ENCODE measurements at regions not wholly inside any gene's neighbourhood (a gene's known extent, or its start where the extent isn't known, plus 50 kb on each side); places are given as distances from the start of the nearest gene placed in this dataset.

- Histone ChIP-seq H2AFZ (ENCODE audit: low read length) (no peak overlapping the region), H4K20me1 (ENCODE audit: control insufficient read depth, insufficient read depth, insufficient read length) (no peaks in the 10 kb centered on the region), H4K8ac (replicated peaks; ENCODE audit: insufficient read length, low read depth, low read length) (no peak overlapping the region), H3K4ac (ENCODE audit: low read depth, low read length) (no peak overlapping the region), H2BK12ac (ENCODE audit: insufficient read length, low read depth, low read length) (no peak overlapping the region), H3K79me1 (ENCODE audit: insufficient read depth, low read depth, low read length, poor library complexity, severe bottlenecking) (no peaks in the 10 kb centered on the region), H3K27ac (ENCODE audit: insufficient read length, low read depth, low read length) (no peak overlapping the region), H3K9me3 (ENCODE audit: control insufficient read depth, low read depth, low read length) (no peaks in the 10 kb centered on the region), H3K23me2 (ENCODE audit: insufficient read length, low read depth, low read length, poor library complexity, severe bottlenecking) (no peaks in the 10 kb centered on the region), H3K9ac (ENCODE audit: extremely low read depth, insufficient read length, low read length) (no peak overlapping the region), H3K23ac (ENCODE audit: insufficient read length, low read depth, low read length) (no peak overlapping the region), H3K27me3 (ENCODE audit: insufficient read depth, low read length) (no peaks in the 10 kb centered on the region), H2AK5ac (ENCODE audit: insufficient read length, low read length) (no peak overlapping the region), H2BK15ac (ENCODE audit: low read depth, low read length) (no peak overlapping the region), H3K4me1 (ENCODE audit: insufficient read depth, low read length) (no peaks in the 10 kb centered on the region; the same call in 1 of the 2 replicates), H2BK120ac (ENCODE audit: low read depth, low read length, poor library complexity, severe bottlenecking) (no peak overlapping the region), H3T11ph (ENCODE audit: low read length) (no peak overlapping the region), H4K5ac (ENCODE audit: insufficient read length, low read depth, low read length) (no peak overlapping the region), H4K91ac (ENCODE audit: insufficient read length, low read depth, low read length) (no peak overlapping the region), H2BK5ac (ENCODE audit: insufficient read length, low read length) (no peak overlapping the region), H3K79me2 (ENCODE audit: insufficient read depth, low read length) (no peaks in the 10 kb centered on the region), H3K14ac (ENCODE audit: insufficient read depth, low read length) (no peak overlapping the region), H2BK20ac (ENCODE audit: low read depth, low read length, poor library complexity, severe bottlenecking) (no peak overlapping the region), H3K56ac (ENCODE audit: insufficient read length, low read depth, low read length) (no peak overlapping the region), H3K18ac (ENCODE audit: insufficient read length, low read depth, low read length) (no peak overlapping the region), H3K4me2 (ENCODE audit: insufficient read depth, insufficient read length, low read length) (no peak overlapping the region)
- TF ChIP-seq, protein P1, sequence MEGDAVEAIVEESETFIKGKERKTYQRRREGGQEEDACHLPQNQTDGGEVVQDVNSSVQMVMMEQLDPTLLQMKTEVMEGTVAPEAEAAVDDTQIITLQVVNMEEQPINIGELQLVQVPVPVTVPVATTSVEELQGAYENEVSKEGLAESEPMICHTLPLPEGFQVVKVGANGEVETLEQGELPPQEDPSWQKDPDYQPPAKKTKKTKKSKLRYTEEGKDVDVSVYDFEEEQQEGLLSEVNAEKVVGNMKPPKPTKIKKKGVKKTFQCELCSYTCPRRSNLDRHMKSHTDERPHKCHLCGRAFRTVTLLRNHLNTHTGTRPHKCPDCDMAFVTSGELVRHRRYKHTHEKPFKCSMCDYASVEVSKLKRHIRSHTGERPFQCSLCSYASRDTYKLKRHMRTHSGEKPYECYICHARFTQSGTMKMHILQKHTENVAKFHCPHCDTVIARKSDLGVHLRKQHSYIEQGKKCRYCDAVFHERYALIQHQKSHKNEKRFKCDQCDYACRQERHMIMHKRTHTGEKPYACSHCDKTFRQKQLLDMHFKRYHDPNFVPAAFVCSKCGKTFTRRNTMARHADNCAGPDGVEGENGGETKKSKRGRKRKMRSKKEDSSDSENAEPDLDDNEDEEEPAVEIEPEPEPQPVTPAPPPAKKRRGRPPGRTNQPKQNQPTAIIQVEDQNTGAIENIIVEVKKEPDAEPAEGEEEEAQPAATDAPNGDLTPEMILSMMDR (conservative IDR thresholded peaks at IDR 0.05), result no peak
- Mint-ChIP-seq H3K4me3 (no peak overlapping the region), H3K27me3 (ENCODE audit: low read depth) (no peaks in the 10 kb centered on the region), H3K27ac (no peak overlapping the region), H3K4me1 (peaks cover 8 to 13% of the 10 kb centered on the region in 2 experiments), H3K36me3 (ENCODE audit: insufficient read depth in 1 of 3, low read depth in 3 of 3) (no peaks in the 10 kb centered on the region; a peak in 1 of 7 replicates), H3K9me3 (no peaks in the 10 kb centered on the region)
- DNase-seq, result no peak
These were observed 109.6 kb upstream of the KCNN2 start for GRCh38 chr5:114252226-114252625.
